ENCODE measurements at regions not wholly inside any gene's neighbourhood (a gene's known extent, or its start where the extent isn't known, plus 50 kb on each side); places are given as distances from the start of the nearest gene placed in this dataset.

GRCh38 chr2:228329282-228329681, 147.8 kb upstream of the SPHKAP start:
- DNase-seq (ENCODE audit: low spot score): no peak

DNA sequence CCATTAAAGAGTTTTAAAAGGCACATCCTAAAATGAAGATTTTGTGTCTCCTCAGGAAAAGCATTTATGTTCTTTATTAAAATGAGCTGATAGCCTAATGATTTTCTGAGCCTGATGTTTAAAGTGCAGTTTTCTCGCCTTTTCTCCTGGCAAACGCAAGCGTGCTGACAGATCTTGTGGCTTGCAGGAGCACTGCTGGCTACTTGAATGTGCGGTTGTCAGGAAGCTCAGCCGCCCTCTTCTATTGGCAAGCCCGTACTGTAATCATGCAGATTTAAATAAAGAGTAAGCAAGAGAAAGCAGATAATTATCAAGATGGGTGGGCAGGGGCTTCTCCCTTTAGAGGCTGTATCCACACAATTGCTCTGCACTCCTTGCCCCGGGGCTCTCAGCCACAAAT, 139.5 kb upstream of the SPHKAP start:
- DNase-seq (ENCODE audit: low spot score): no peak

GRCh38 chr2:228318218-228318617, 136.7 kb upstream of the SPHKAP start:
- peak; percentile 25 for DNase-seq (ENCODE audit: low spot score)

GRCh38 chr2:228312172-228312571, 130.7 kb upstream of the SPHKAP start:
- no peak for DNase-seq (ENCODE audit: low spot score)

- no peak for DNase-seq (ENCODE audit: low spot score)
These were observed 122.5 kb upstream of the SPHKAP start for GRCh38 chr2:228303960-228304359.

GRCh38 chr2:228283491-228284171, 102.1 kb upstream of the SPHKAP start:
- no peak for DNase-seq (ENCODE audit: low spot score)

- no peak for DNase-seq (ENCODE audit: low spot score)
These were observed 100.9 kb upstream of the SPHKAP start for GRCh38 chr2:228282376-228282775.

- no peak for DNase-seq (ENCODE audit: low spot score)
These were observed 91.7 kb upstream of the SPHKAP start for GRCh38 chr2:228273159-228273558.

- no peak for DNase-seq (ENCODE audit: low spot score)
These were observed 87.9 kb upstream of the SPHKAP start for GRCh38 chr2:228269351-228269750.

- no peak for DNase-seq (ENCODE audit: low spot score)
These were observed 87.3 kb upstream of the SPHKAP start for GRCh38 chr2:228268756-228269155.

- no peak for DNase-seq (ENCODE audit: low spot score)
These were observed 86.8 kb upstream of the SPHKAP start for GRCh38 chr2:228268301-228268700.

GRCh38 chr2:228263156-228263555, 81.7 kb upstream of the SPHKAP start:
- no peak for DNase-seq (ENCODE audit: low spot score)

GRCh38 chr2:228261546-228261945, 80.1 kb upstream of the SPHKAP start:
- DNase-seq (ENCODE audit: low spot score): no peak

GRCh38 chr2:228257379-228257778, 75.9 kb upstream of the SPHKAP start:
- DNase-seq (ENCODE audit: low spot score): no peak

DNA sequence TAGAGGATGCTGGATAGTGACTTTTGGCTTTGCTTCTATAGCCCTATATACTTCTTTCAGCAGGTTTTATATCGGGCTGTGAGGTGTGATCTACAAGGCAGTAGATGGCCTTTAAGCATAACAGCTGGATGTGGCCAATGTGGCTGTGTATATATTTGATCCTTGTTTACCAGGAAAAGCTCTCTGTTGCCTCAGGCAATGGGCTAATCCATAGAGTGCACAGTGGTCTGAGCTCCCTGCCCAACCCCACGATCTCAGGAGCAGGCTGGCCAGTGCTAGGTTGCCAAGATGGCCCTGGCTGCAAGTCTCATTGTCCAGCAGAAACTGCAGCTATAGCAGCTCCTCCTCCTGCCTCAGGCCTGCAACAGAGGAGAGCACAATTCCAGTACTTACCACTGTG, 72.3 kb upstream of the SPHKAP start:
- DNase-seq (ENCODE audit: low spot score): no peak

GRCh38 chr2:228247335-228247734, 65.8 kb upstream of the SPHKAP start:
- no peak for DNase-seq (ENCODE audit: low spot score)

- no peak for DNase-seq (ENCODE audit: low spot score)
These were observed 64.1 kb upstream of the SPHKAP start for GRCh38 chr2:228245601-228246000.

DNA sequence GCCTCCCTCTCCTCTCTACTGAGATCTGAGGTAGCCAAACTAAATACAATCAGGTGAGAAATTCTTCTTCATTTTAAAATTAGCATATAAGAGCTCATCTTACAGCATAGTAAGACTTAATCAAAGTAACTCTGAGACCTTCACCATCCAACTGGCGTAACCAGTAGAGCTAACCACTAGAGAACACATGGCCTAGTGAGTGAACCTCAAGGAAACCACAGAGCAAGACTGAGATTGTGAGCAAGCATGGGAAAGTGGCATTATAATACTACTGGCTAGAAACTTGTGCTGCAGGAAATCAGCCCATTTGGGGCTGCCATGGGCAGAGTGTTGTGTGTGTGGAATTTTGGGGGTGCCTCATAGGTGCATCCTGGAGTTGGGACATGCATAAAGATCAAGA, 61.1 kb upstream of the SPHKAP start:
- DNase-seq (ENCODE audit: low spot score): no peak

DNA sequence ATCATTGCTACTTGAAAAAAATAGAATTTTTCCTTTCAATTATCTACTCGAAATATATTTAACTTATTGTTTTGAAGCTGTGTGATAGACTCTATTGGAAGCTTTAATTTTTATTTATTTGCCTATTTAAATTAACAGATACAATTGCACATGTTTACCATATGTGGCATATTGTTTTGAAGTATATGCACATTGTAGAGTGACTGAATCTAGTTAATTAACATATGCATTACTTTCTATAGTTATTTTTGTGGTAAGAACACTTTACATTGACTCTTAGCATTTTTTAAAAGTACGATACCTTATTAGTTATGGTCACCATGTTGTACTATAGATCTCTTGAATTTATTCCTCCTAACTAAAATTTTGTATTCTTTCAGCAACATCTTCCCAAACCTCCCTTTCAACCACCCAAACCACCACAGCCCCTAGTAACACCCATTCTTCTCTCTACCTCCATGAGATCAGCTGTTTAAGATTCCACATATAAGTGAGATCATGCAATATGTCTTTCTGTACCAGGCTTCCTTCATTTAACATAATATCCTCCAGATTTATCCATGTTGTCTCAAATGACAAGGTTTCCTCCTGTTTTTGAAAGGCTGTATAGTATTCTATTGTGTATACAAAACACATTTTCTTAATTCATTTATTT, 58.5 kb upstream of the SPHKAP start:
- DNase-seq (ENCODE audit: low spot score): no peak

DNA sequence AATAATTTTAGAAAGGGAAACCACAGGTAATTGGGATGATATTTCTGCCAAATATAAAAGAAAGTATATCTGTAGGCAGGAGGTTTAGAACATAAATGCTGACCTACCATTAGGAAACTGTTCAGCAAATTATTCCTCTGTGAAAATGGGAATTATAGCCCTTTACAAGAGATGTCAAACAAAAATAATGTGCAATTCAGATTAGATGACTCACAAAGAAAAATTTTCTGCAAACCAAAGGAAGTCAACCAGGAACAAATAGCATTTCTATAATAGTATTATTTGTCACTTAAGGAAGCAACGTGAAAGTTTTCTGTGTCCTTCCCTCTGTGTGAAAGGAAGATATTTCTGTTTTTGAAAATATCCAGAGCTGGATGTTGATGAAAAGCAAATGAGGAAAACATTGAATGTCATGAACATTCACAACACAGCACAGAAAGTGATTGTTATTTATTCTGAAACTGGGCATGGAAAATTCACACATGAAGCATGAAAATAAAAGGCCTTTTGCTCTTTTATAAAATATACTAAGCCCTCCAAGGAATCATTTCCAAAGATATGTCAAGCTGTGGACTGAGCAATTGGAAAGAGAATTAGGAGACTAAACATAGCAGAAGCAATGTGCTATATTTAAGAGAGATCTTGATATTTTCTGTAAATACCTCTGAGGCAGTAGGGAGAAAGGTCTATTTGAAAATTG, 57.9 kb upstream of the SPHKAP start:
- no peak for DNase-seq (ENCODE audit: low spot score)

Measured in AG08395 (cell line).